Fibroblast of villous mesenchyme (primary cell): ENCODE measurements at regions not wholly inside any gene's neighbourhood (a gene's known extent, or its start where the extent isn't known, plus 50 kb on each side); places are given as distances from the start of the nearest gene placed in this dataset.

Experiments
- DNase-seq: peaks from one replicate; pipeline ENCODE4 v3.0.0-alpha.2; 2010; ENCODE audit warnings: low read depth
- H3K4me3 ChIP-seq: 2 replicates; pipeline ENCODE4 v1.5.1; 2011; ENCODE audit warnings: low read depth, mild to moderate bottlenecking, low read length
- CTCF ChIP-seq: IDR thresholded peaks from 2 replicates; pipeline ENCODE4 v1.5.1; 2012; ENCODE audit warnings: low read depth, mild to moderate bottlenecking, low read length; ENCODE audit not compliant: insufficient read depth

GRCh38 chr2:12982149-12982584 lies 265.4 kb downstream of the TRIB2 start:
- DNase-seq = no peak
- H3K4me3 ChIP-seq = no peak overlapping the region
- TF ChIP-seq CTCF = no peak

- H3K4me3 ChIP-seq = no peak overlapping the region
- DNase-seq = no peak
- TF ChIP-seq CTCF = no peak
Measured at GRCh38 chr2:12987246-12987645, 270.5 kb downstream of the TRIB2 start.

- no peak overlapping the region for H3K4me3 ChIP-seq
- DNase-seq = no peak
- no peak for TF ChIP-seq CTCF
Measured at GRCh38 chr2:12988279-12988678, 271.5 kb downstream of the TRIB2 start.

GRCh38 chr2:12990523-12990922 lies 273.8 kb downstream of the TRIB2 start:
- DNase-seq = no peak
- no peak overlapping the region for H3K4me3 ChIP-seq
- TF ChIP-seq CTCF = peak; percentile 30

- no peak overlapping the region for H3K4me3 ChIP-seq
- no peak for DNase-seq
- TF ChIP-seq CTCF = no peak
Measured at GRCh38 chr2:12998685-12999084, 281.9 kb downstream of the TRIB2 start.

GRCh38 chr2:13000664-13001363 lies 284.1 kb downstream of the TRIB2 start:
- TF ChIP-seq CTCF = no peak
- DNase-seq = no peak
- H3K4me3 ChIP-seq = no peak overlapping the region

GRCh38 chr2:13001408-13001807 lies 284.7 kb downstream of the TRIB2 start:
- no peak overlapping the region for H3K4me3 ChIP-seq
- no peak for TF ChIP-seq CTCF
- DNase-seq = no peak
